ENCODE measurements at regions not wholly inside any gene's neighbourhood (a gene's known extent, or its start where the extent isn't known, plus 50 kb on each side); places are given as distances from the start of the nearest gene placed in this dataset.
A peak's percentile ranks its signal among the peaks of the same experiment; 100 is the strongest.

GRCh38 chr1:201597551-201598230 lies 58.8 kb downstream of the NAV1 start:
- intact Hi-C loops (cut with DNase I) = no loop called here
- Histone ChIP-seq H3K36me3 (no peaks in the 10 kb centered on the region), H3K9me3 (no peaks in the 10 kb centered on the region), H3K27me3 (no peaks in the 10 kb centered on the region), H3K4me3 (no peak overlapping the region), H3K4me1 (peaks cover 0 to 73% (median 36%) of the 10 kb centered on the region in 12 donors), H3K27ac (peak overlapping the region in 10 of 12 donors; percentile 22 to 85 (median 54))
- TF ChIP-seq CTCF (IDR thresholded peaks at IDR 0.05) (no peak), POLR2A (IDR thresholded peaks at IDR 0.05) (no peak)
- 43 to 66% (median 59%) methylated on average over 10 to 15 of the region's 15 CpGs for WGBS, 4 donors
- peak; percentile 53 to 69 (median 62) for DNase-seq
- ATAC-seq = peak; percentile 19 to 81 (median 47)

GRCh38 chr1:201598396-201598795 lies 59.5 kb downstream of the NAV1 start:
- no peaks in the 10 kb centered on the region for H3K36me3 ChIP-seq
- peaks cover 0 to 73% (median 32%) of the 10 kb centered on the region in 12 donors for H3K4me1 ChIP-seq
- H3K27ac ChIP-seq = peak overlapping the region in 9 of 12 donors; percentile 22 to 85 (median 49)
- TF ChIP-seq POLR2A (IDR thresholded peaks at IDR 0.05) (no peak), CTCF (IDR thresholded peaks at IDR 0.05) (no peak)
- H3K9me3 ChIP-seq = no peaks in the 10 kb centered on the region
- 90 to 93% (median 90%) methylated on average over 10 of the region's 10 CpGs for WGBS, 4 donors
- DNase-seq (no peak), ATAC-seq (no peak)
- H3K4me3 ChIP-seq = no peak overlapping the region
- intact Hi-C loops (cut with DNase I) = no loop called here
- no peaks in the 10 kb centered on the region for H3K27me3 ChIP-seq

- no peak for ATAC-seq
- 49 to 87% (median 61%) methylated on average over 1 of the region's 1 CpG for WGBS, 4 donors
- TF ChIP-seq POLR2A (IDR thresholded peaks at IDR 0.05) (no peak), CTCF (IDR thresholded peaks at IDR 0.05) (no peak)
- peaks cover 0 to 73% (median 29%) of the 10 kb centered on the region in 12 donors for H3K4me1 ChIP-seq
- no peaks in the 10 kb centered on the region for H3K36me3 ChIP-seq
- intact Hi-C loops (cut with DNase I) = no loop called here
- H3K4me3 ChIP-seq = no peak overlapping the region
- no peaks in the 10 kb centered on the region for H3K9me3 ChIP-seq
- no peaks in the 10 kb centered on the region for H3K27me3 ChIP-seq
- DNase-seq = no peak
- H3K27ac ChIP-seq = peak overlapping the region in 5 of 12 donors; percentile 22 to 85 (median 79)
Observed at GRCh38 chr1:201598973-201599372, 60.0 kb downstream of the NAV1 start.

GRCh38 chr1:201599548-201599947 lies 60.6 kb downstream of the NAV1 start:
- H3K36me3 ChIP-seq = no peaks in the 10 kb centered on the region
- ATAC-seq = no peak
- DNase-seq = no peak
- no peaks in the 10 kb centered on the region for H3K9me3 ChIP-seq
- peaks cover 0 to 72% (median 25%) of the 10 kb centered on the region in 12 donors for H3K4me1 ChIP-seq
- WGBS, 4 donors = 86 to 90% (median 87%) methylated on average over 8 of the region's 8 CpGs
- TF ChIP-seq CTCF (IDR thresholded peaks at IDR 0.05) (no peak), POLR2A (IDR thresholded peaks at IDR 0.05) (no peak)
- H3K4me3 ChIP-seq = no peak overlapping the region
- no peaks in the 10 kb centered on the region for H3K27me3 ChIP-seq
- H3K27ac ChIP-seq = peak overlapping the region in 1 of 12 donors; percentile 85
- intact Hi-C loops (cut with DNase I) = no loop called here
